ENCODE measurements at regions not wholly inside any gene's neighbourhood (a gene's known extent, or its start where the extent isn't known, plus 50 kb on each side); places are given as distances from the start of the nearest gene placed in this dataset.

DNA sequence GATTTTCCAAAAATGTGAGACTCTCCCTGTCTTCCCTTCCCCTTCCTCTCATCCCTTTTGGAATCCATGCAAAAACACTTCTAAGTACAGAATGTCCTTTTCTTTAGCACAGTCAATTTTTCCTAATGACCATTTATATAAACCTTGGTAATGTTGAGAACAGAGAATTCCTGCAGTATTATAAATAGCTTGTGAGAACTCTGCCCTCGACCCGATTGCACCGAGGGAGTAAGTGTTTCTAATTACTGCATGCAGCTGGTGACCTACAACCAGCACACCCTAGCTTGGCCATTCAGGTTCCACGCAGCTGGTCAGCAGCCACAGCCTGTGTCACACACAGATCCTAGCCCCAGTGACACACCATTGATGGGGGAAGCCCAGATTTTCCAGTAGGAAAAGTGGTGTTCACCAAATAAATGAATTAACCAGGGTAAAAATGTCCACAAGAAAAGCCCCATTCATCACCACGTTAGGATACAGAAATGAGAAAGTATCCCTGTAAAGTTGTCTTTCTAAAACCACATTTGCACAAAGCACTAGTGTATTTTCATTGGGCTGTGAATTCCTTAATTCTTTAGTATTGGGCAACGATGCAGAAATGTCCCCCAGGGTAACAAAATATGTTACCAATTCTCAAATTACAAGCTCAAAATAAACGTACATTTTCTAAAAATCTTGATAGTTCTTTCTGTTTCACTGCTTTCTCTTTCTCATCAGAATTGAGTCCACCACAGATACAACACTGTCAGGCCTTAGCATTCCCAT, 499.0 kb upstream of the KLF6 start:
- DNase-seq, result no peak
- Mint-ChIP-seq H3K9me3 (no peaks in the 10 kb centered on the region), H3K27me3 (no peaks in the 10 kb centered on the region), H3K4me3 (no peak overlapping the region), H3K4me1 (ENCODE audit: low read depth) (peaks cover 4% of the 10 kb centered on the region), H3K27ac (no peak overlapping the region), H3K36me3 (ENCODE audit: low read depth) (no peaks in the 10 kb centered on the region)
- ATAC-seq, result no peak
- TF ChIP-seq, protein P1, sequence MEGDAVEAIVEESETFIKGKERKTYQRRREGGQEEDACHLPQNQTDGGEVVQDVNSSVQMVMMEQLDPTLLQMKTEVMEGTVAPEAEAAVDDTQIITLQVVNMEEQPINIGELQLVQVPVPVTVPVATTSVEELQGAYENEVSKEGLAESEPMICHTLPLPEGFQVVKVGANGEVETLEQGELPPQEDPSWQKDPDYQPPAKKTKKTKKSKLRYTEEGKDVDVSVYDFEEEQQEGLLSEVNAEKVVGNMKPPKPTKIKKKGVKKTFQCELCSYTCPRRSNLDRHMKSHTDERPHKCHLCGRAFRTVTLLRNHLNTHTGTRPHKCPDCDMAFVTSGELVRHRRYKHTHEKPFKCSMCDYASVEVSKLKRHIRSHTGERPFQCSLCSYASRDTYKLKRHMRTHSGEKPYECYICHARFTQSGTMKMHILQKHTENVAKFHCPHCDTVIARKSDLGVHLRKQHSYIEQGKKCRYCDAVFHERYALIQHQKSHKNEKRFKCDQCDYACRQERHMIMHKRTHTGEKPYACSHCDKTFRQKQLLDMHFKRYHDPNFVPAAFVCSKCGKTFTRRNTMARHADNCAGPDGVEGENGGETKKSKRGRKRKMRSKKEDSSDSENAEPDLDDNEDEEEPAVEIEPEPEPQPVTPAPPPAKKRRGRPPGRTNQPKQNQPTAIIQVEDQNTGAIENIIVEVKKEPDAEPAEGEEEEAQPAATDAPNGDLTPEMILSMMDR (IDR thresholded peaks at IDR 0.05), result no peak
- CTCF ChIA-PET, result no interaction called here
- POLR2A ChIA-PET, result no interaction called here
- intact Hi-C loops (cut with micrococcal nuclease), result no loop called here

DNA sequence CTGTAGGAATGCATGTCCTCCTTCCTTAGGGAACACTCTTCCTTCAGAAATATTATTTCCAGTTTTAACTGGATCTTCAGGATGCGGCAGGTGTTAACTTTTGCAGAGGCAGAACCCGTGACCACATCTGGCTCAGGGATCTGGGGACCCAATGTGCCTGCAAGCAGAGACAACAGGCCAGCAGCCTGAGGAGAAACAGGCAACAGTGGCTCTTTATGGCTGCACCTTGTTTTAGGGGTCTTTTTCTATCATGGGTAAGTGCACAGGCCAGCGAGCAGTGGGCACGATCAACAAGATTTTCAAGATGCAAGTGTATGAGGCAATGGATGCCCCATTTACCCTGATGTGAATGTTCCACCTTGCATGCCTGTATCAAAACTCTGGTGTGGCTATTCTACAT, 497.5 kb upstream of the KLF6 start:
- Mint-ChIP-seq H3K27ac (no peak overlapping the region), H3K36me3 (ENCODE audit: low read depth) (no peaks in the 10 kb centered on the region)
- CTCF ChIA-PET, result no interaction called here

DNA sequence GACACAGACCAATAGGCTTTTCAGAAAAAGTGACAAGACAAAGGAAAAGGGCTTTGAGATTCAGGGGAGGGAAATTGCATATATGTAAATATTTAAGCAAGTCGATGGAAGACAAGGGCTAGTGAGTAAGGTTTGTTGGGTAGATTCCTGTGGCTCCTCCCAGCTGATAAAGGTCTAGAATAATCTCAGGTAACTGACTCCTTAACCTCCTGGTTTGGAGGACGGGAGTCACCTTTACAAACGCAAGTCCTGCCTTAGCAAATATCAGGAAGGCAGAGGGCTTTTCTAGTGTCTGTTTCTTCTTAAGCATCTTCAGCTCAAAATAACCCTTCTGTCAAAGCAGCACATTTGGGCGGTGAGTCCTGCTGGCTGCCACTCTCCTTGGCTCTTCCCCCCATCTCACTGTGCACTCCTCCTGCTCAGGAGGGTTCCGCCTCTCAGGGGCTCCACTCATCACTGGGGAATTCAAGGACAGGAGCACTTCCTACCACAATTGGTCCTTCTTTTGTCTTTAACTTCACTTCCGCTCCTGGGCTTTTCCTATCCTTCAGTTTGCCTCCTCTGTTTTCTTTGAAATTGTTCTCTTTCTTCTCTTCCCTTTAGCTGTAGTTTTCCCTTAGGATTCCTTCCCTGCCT, 496.3 kb upstream of the KLF6 start:
- POLR2A ChIA-PET, result no interaction called here
- intact Hi-C loops (cut with micrococcal nuclease), result no loop called here
- Mint-ChIP-seq H3K27me3 (no peaks in the 10 kb centered on the region), H3K4me3 (no peak overlapping the region), H3K9me3 (no peaks in the 10 kb centered on the region), H3K36me3 (ENCODE audit: low read depth) (no peaks in the 10 kb centered on the region), H3K27ac (no peak overlapping the region), H3K4me1 (ENCODE audit: low read depth) (peaks cover 4% of the 10 kb centered on the region)
- CTCF ChIA-PET, result no interaction called here
- DNase-seq, result no peak
- no peak for ATAC-seq
- TF ChIP-seq, protein P1 (IDR thresholded peaks at IDR 0.05), result no peak

More for the DNA sequence above, 497.5 kb upstream of the KLF6 start:
- POLR2A ChIA-PET, result no interaction called here
- intact Hi-C loops (cut with micrococcal nuclease), result no loop called here
- no peaks in the 10 kb centered on the region for H3K27me3 Mint-ChIP-seq
- TF ChIP-seq, protein P1 (IDR thresholded peaks at IDR 0.05), result no peak
- H3K4me1 Mint-ChIP-seq (ENCODE audit: low read depth), result peaks cover 4% of the 10 kb centered on the region
- ATAC-seq, result no peak
- H3K4me3 Mint-ChIP-seq, result no peak overlapping the region
- no peak for DNase-seq
- H3K9me3 Mint-ChIP-seq, result no peaks in the 10 kb centered on the region

DNA sequence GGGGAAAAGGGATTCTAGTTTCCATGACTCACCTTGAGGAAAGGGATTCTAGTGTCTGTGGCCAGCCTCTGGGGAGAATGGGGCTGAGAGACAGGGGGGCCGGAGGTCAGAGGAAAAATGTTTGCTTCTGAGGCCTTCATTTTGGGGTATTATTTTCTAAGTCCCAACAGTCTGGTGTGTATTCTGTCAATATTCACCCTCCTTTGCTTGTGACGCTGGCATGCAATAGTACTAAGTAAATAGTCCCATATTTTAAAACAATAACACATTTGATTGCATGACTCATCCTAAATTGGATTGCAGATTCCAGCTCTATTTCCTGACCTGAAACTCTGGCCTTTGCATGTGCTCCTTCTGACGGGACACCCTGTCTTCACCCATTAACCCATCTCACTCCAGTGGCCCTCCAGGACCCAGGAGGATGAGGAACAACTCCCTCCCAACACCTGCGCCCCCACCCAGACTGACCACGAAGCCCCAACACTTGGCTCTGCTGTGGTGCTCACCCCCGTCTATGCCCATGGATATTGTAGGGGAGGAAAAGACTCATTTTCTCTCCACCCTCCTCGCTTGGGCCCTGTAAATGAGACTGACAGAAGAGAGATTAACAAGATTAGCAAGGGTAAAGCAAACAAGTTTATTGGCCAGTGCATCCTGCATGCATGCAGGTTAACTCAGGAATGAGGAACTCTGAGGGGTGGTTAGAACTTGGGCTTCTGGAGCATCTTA, 495.6 kb upstream of the KLF6 start:
- no peaks in the 10 kb centered on the region for H3K27me3 Mint-ChIP-seq
- peaks cover 4% of the 10 kb centered on the region for H3K4me1 Mint-ChIP-seq (ENCODE audit: low read depth)
- ChIA-PET POLR2A (interaction anchor here (0.7 kb wide), 1 partner anchor 1566 kb away, joined by 4 read pairs; no protein-coding TSS in a partner anchor), CTCF (no interaction called here)
- TF ChIP-seq, protein P1 (IDR thresholded peaks at IDR 0.05), result no peak
- H3K9me3 Mint-ChIP-seq, result no peaks in the 10 kb centered on the region
- H3K27ac Mint-ChIP-seq, result no peak overlapping the region
- no peak overlapping the region for H3K4me3 Mint-ChIP-seq
- intact Hi-C loops (cut with micrococcal nuclease), result no loop called here
- H3K36me3 Mint-ChIP-seq (ENCODE audit: low read depth), result no peaks in the 10 kb centered on the region
- no peak for ATAC-seq
- DNase-seq, result no peak

DNA sequence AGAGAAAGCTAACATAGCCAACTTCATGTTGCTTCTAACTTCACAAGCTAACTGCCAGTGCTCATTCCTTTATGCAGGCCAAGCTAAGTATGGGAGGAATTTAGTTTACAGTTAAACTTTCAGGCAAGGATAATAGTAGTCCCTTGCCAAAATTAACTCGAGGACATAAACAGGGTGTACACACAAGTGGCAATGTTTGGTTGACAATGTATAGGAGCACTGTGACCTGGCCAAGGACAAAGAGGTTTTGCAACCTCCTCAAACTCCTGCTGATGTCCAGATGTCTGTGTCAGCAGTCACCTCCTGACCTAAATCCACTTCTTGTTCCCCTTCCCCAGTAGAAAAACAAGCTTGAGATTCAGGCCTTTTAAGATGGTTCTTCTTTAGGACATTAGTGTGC, 494.6 kb upstream of the KLF6 start:
- no peaks in the 10 kb centered on the region for H3K4me1 Mint-ChIP-seq (ENCODE audit: low read depth)
- no peaks in the 10 kb centered on the region for H3K9me3 Mint-ChIP-seq
- no peak for DNase-seq
- no peaks in the 10 kb centered on the region for H3K27me3 Mint-ChIP-seq
- POLR2A ChIA-PET, result interaction anchor here (0.7 to 1.0 kb wide), 2 partner anchors 16 to 1566 kb away, joined by 3 to 4 read pairs; no protein-coding TSS in a partner anchor
- H3K4me3 Mint-ChIP-seq, result no peak overlapping the region
- H3K27ac Mint-ChIP-seq, result no peak overlapping the region
- ATAC-seq, result no peak
- CTCF ChIA-PET, result no interaction called here
- intact Hi-C loops (cut with micrococcal nuclease), result no loop called here
- H3K36me3 Mint-ChIP-seq (ENCODE audit: low read depth), result no peaks in the 10 kb centered on the region
- TF ChIP-seq, protein P1 (IDR thresholded peaks at IDR 0.05), result no peak
